ENCODE measurements at regions not wholly inside any gene's neighbourhood (a gene's known extent, or its start where the extent isn't known, plus 50 kb on each side); places are given as distances from the start of the nearest gene placed in this dataset.

DNA sequence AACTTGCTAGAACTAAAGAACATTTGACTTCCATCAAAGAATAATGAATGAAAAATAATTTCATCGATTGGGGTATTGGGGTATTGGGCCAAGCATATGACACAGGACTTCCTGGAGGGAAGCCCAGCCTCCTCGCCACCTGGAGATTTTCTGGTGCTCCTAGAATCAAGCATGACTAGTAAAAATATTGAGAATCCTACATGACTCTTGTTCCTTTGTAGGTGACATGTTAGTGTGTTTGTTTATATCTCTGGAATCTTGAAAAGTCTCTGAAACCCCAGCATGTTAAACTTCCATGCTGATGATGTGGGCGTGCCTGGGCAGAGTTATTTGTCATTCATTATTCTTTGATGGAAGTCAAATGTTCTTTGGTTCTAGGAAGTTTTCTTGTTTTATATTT is 90.1 kb upstream of the EPHB3 start:
- TF ChIP-seq, protein P1, sequence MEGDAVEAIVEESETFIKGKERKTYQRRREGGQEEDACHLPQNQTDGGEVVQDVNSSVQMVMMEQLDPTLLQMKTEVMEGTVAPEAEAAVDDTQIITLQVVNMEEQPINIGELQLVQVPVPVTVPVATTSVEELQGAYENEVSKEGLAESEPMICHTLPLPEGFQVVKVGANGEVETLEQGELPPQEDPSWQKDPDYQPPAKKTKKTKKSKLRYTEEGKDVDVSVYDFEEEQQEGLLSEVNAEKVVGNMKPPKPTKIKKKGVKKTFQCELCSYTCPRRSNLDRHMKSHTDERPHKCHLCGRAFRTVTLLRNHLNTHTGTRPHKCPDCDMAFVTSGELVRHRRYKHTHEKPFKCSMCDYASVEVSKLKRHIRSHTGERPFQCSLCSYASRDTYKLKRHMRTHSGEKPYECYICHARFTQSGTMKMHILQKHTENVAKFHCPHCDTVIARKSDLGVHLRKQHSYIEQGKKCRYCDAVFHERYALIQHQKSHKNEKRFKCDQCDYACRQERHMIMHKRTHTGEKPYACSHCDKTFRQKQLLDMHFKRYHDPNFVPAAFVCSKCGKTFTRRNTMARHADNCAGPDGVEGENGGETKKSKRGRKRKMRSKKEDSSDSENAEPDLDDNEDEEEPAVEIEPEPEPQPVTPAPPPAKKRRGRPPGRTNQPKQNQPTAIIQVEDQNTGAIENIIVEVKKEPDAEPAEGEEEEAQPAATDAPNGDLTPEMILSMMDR (IDR thresholded peaks at IDR 0.05), result no peak
- TF ChIP-seq POLR2AphosphoS5 (IDR thresholded peaks at IDR 0.05; ENCODE audit: insufficient read depth in 1 of 2, low read depth in 1 of 2), result no peak

All from vagina (tissue), 2 donors.